HG03103 (cell line): ENCODE measurements at regions not wholly inside any gene's neighbourhood (a gene's known extent, or its start where the extent isn't known, plus 50 kb on each side); places are given as distances from the start of the nearest gene placed in this dataset.

ENCODE experiments used
- ATAC-seq: cut with Tn5 transposase; IDR thresholded peaks from one replicate; pipeline ENCODE4 v1.9.1; 2021; ENCODE audit warnings: low read depth; ENCODE audit not compliant: unreplicated experiment

- no peak for ATAC-seq
Observed at GRCh38 chr4:31334086-31334910, 614.1 kb downstream of the PCDH7 start.

DNA sequence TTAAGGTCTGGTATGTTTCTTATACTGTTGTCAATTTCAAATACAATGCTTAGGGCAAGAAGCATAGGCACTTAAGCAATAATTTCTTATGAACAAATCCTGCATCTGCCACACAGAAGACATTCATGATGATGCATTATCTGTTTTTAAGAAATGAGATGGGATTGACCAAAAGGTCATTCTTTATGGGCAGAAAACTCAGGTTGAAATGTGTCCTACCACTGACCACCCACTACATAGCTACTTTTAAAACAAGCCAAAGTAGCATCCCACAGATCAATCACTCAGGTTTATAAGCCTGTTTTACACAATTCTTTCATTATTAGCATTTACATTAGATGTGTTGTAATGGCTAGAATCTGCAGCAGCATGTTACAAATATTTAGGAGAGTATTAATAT lies 617.8 kb downstream of the PCDH7 start:
- no peak for ATAC-seq

DNA sequence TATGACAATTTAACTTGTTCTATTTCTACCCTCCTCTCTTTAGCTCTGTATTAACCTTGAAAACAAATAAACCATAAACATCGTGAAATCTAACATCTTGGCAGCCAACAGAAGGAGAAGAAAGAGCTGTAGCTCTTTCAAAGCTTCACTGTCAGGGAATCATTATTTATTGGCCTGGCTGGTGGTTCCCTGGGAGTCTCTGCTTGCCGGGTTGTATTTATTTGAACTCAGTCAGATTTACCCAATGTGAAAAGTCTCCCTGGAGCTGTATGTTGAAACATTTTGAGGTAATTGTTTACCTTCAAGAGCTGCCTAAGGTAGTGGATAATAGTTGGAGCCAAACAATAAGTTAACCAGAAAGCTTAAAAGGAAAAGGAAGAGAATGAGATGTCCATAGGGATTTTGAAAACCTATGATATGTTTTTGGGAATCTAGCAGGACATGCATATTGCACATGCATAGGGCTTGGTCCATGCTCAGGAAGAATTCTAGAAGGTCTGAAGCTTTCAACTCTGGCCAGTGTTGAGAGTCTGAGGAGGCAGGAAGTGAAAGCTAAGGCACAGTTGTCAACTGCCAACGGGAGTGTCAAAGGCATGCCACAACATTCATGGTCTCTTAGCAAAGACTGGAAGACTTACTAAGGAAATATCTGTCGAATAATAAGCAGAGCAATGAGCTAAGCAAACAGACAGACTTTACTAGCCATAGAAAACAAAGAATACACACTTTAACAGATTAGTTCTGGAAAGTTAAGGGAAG lies 621.6 kb downstream of the PCDH7 start:
- ATAC-seq, result no peak

DNA sequence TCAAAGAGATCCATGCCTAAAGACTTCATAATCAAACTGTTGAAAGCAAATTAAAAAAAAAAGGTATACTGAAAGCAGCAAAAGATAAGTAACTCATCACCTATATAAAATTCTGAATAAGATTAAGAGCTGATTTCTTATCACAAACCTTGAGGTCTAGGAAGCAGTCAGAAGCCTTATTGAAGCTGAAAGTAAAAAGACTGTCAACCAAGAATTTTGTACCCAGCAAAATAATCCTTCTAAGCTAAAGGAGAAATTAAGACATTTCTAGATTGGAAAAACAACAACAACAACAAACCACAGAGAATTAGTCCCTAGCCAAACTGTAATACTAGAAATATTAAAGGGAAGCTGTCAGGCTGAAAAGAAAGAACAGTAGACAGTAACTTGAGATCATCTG lies 622.9 kb downstream of the PCDH7 start:
- ATAC-seq, result no peak

- ATAC-seq, result no peak
Observed at GRCh38 chr4:31349907-31350306, 629.7 kb downstream of the PCDH7 start.

GRCh38 chr4:31351695-31352094 lies 631.5 kb downstream of the PCDH7 start:
- no peak for ATAC-seq

DNA sequence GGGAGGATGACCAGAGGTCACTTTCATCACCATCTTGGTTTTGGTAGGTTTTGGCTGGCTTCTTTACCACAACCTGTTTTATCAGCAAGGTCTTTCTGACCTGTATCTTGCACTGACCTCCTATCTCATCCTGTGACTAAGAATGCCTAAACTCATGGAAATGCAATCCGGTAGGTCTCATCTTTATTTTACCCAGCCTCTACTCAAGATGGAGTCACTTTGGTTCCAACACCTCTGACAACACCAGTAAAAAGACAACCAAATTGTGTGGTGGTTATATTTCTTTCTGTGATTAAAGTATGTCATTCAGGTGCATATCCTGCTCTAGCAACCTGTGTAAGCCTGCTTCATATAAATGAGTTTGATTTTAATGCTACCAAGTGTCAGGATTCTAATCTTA lies 636.7 kb downstream of the PCDH7 start:
- no peak for ATAC-seq

DNA sequence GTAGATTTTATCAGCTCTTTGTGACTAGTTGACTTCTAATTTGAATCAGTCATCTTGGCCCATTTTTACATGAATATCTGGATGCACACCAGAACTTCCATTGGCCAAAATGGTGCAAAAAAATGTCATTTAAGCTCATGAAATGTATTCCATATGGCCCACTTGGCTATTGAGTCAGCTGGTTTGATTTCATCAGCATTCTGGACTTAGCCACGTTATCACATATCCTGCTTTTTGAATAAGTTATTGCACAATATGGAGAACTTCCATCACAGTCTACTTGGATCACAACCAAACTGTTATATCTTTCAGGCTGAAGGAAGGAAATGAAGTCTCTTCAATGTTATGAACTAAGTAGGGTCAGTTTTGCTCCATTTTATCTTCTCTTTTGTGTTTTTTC lies 640.6 kb downstream of the PCDH7 start:
- no peak for ATAC-seq

- no peak for ATAC-seq
Observed at GRCh38 chr4:31362756-31363155, 642.6 kb downstream of the PCDH7 start.

DNA sequence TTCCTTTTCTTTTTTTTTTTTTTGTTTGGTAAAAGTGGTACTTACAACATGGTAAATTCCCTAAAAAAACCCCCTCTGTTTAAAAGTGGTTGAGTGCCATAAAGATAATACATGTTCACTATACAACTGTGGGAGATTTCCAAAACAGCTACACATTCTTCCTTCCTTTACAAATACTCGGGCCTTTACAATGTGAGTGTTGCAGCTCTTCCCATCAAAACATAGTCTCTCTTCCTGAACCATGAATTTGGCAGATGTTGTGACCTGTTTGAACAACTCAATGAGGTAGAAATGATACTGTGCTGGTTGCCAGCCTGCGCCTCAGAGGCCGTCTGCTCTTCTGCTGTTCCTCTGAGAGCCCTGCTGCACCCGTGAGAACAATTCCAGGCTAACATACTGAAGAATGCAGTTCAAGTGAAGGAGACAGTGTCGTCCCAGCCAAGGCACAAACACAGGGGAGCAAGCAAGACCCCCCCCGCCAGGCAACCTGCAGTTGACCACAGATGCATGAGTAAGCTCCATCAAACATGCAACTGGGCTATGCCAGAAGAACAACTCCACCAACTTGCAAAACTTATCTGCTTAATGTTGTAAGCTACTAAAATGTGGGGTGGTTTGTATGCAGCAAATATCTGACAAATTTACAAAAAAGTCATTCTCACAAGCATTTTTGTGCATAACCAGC lies 645.0 kb downstream of the PCDH7 start:
- ATAC-seq, result no peak

DNA sequence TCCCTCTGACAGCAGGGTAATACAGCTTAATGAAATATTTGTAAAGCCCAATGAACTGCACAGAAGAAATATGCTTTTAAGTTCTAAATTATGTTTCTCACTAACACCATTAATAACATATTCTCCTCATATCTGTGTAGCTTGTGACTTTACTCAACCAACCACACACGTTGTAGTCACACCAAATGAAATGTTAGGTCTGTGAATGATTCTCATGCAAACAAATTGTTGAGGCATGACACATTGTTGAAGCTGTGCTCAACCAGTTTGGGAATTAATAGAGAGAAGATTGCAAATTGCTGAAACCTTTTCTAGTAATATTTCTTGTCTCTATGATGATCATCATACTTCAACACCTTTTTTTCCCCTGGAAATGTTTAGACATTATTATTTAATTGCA lies 645.9 kb downstream of the PCDH7 start:
- no peak for ATAC-seq

GRCh38 chr4:31370866-31371465 lies 650.8 kb downstream of the PCDH7 start:
- peak; percentile 96 for ATAC-seq

GRCh38 chr4:31374256-31374960 lies 654.2 kb downstream of the PCDH7 start:
- no peak for ATAC-seq

DNA sequence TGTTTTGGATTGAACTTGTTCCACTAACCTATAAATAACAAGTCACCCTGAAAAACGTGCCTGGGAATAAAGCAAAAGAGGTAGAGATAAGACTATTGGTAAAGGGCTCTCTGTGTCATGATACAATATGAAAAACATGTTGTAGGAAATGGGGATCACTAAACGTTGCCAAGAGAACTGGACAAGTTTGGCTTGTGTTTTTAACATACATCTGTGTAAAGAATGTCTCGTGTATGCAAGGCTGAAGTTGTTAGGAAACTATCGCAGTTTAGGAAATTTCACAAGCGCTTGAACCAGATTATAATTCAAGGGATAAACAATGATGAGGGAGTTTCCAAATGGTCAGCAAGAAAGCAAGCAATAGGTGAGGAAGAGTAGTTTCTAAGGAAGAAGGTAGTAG lies 655.8 kb downstream of the PCDH7 start:
- ATAC-seq, result no peak

- ATAC-seq, result no peak
Observed at GRCh38 chr4:31379364-31379763, 659.2 kb downstream of the PCDH7 start.

- ATAC-seq, result no peak
Observed at GRCh38 chr4:31383767-31384166, 663.6 kb downstream of the PCDH7 start.

GRCh38 chr4:31390849-31391248 lies 670.7 kb downstream of the PCDH7 start:
- no peak for ATAC-seq

DNA sequence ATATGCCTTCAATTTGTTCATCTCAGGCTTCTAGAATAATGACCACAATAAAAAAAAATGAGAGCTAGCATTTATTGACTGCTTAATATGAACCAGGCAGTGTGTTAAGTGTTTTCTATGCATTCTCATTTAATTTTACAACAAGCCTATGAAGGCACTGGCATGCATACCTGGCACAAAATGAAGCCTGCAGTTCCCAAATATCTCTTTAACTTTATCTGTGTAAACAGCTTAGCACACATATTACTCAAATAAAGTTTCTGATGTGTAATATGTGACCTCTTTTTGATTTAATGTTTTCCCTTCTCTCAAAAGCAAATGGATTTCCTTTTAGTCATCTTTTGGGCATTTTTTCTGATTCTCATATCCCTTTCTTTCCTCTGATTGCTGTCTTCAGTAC lies 671.8 kb downstream of the PCDH7 start:
- ATAC-seq, result no peak

DNA sequence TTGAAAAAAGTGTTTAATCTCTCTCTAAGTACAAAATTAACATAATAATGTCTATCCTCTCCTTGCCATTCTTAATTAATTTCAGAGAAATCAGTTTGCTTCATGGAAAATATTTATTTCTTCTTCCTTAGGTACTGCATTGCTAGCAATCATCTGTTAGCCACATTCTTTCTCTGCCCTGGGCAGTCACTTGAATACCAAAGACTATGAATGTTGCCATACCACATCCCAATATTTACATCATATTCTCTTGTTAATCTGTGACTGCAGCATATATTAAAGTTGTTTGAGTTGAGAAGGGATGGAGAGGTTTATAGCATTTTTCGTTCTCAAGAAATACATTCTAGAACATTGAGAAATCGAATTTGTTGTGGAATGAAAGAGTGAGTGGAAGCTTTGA lies 672.8 kb downstream of the PCDH7 start:
- no peak for ATAC-seq

DNA sequence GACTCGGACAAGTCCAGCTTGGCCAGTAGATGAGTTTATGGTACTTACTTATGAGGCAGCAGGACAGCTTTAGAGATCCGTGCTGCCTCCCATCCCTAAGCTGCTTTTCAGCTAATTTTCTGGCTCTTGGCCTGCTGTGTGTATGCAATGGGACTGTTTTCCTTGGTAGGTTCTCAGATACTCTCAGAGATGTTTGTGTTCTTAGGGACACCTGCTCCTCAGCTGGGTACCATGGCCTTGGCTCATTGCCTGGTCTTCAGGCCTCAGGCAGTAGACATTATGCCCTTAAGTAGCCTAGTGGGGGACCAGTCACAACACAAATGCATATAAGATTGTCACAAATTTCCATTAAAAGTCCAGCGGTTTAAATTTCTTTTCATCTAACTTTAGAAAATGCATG lies 688.0 kb downstream of the PCDH7 start:
- ATAC-seq, result no peak
